ENCODE measurements at regions not wholly inside any gene's neighbourhood (a gene's known extent, or its start where the extent isn't known, plus 50 kb on each side); places are given as distances from the start of the nearest gene placed in this dataset.

DNA sequence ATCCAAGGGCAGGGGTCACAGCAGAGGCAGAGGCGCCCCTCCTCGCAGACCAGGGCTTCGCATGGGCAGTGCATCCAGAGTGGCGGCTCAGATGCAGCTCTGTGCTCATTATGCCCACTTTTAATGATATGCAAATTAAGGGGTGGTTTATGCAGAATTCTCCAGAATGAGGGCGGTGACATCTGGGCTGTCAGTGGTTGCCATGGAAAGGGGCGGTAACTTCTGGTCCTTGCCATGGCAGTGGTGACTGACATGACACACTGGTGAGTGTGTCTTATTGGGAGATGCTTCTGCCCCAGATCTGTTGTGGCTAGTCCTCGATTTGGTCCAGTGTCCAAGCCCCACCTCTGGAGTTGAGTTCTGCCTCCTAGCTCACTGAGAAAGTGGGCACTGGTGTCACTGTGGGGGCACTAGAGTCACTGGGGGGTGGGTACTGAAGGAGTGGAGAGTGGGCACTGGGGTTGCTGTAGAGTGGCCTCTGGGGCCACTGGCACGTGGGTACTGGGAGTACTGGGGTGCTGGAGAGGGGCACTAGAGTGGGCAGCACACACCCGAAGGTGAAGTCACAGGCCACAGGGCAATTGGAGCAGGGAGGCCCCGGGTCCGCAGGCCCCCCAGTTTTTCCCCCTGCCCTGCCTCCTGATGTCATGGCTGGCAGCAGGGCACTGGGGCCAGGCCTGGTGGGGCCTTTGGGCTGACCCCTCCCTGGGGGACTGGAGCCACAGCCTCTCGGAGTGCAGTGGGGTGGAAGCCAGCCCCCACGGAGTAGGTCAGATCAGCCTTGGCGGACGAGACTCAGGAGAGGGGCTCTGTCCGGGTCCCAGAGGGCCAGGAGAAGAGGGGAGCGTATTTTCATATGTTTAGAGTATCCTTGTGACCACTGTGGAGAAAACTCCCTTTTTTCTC, 98.6 kb upstream of the NKX1-1 start:
- H3K27me3 ChIP-seq (ENCODE audit: control insufficient read depth, insufficient read depth, low read length), result peaks cover 25% of the 10 kb centered on the region
- no peak for DNase-seq (ENCODE audit: low read depth, low spot score)
- no peak overlapping the region for H3K27ac ChIP-seq (ENCODE audit: low read depth, low read length)
- TF ChIP-seq, protein P1, sequence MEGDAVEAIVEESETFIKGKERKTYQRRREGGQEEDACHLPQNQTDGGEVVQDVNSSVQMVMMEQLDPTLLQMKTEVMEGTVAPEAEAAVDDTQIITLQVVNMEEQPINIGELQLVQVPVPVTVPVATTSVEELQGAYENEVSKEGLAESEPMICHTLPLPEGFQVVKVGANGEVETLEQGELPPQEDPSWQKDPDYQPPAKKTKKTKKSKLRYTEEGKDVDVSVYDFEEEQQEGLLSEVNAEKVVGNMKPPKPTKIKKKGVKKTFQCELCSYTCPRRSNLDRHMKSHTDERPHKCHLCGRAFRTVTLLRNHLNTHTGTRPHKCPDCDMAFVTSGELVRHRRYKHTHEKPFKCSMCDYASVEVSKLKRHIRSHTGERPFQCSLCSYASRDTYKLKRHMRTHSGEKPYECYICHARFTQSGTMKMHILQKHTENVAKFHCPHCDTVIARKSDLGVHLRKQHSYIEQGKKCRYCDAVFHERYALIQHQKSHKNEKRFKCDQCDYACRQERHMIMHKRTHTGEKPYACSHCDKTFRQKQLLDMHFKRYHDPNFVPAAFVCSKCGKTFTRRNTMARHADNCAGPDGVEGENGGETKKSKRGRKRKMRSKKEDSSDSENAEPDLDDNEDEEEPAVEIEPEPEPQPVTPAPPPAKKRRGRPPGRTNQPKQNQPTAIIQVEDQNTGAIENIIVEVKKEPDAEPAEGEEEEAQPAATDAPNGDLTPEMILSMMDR (IDR thresholded peaks at IDR 0.05; ENCODE audit: low read depth, low read length), result no peak
- CTCF ChIA-PET, result no interaction called here
- no peak overlapping the region for H3K4me3 ChIP-seq (ENCODE audit: low read depth, low read length)
- POLR2A ChIA-PET, result no interaction called here
- H3K9me3 ChIP-seq (ENCODE audit: control insufficient read depth, insufficient read depth, low read length), result peaks cover 5% of the 10 kb centered on the region; the same call in 1 of the 2 replicates

DNA sequence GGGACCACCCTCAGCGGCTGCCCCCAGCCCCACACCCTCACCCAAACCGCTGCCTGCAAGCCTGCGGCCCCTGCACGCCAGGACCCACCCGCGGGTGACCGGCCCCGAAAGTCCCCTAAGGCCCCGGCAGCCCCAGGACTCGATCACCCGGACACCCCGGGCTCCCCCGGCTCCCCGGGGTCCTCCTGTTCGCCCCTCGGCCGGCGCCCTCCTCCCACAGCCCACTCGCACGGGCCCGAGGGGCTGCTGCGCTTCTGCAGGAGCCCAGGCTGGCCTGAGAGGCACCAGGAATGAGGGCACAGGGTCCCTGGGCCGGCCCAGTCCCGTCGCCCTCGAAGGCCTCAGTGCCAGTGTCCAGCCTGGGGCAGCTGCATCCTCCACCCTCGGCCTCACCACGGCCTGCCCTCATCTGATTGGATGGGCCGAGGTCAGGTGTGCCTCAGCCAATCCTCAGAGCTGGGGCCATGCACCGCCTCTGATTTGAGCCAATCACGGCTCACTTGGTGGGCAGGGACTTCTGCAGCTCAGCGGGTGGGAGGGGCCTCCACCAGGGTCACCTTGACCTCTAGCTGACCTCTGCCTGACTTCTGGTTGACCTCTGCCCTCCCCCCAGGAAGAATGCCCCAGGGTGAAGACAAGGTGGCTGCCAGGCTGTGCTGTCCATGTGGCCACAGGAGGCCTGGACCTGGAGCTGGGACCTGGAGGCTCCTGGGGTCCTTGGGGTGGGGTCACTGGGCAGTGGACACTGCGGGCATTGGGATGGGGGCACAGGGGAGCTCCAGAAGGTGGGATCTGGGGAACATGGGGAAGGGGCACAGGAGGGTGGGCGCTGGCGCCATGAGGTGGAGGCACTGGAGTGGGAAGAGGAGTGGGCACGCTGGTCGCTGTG, 97.6 kb upstream of the NKX1-1 start:
- Histone ChIP-seq H3K27ac (ENCODE audit: low read depth, low read length) (no peak overlapping the region), H3K9me3 (ENCODE audit: control insufficient read depth, insufficient read depth, low read length) (peaks cover 5% of the 10 kb centered on the region; the same call in 1 of the 2 replicates), H3K27me3 (ENCODE audit: control insufficient read depth, insufficient read depth, low read length) (peaks cover 17% of the 10 kb centered on the region), H3K4me3 (ENCODE audit: low read depth, low read length) (no peak overlapping the region)
- ChIA-PET CTCF (no interaction called here), POLR2A (no interaction called here)
- TF ChIP-seq, protein P1 (IDR thresholded peaks at IDR 0.05; ENCODE audit: low read depth, low read length), result no peak
- no peak for DNase-seq (ENCODE audit: low read depth, low spot score)

DNA sequence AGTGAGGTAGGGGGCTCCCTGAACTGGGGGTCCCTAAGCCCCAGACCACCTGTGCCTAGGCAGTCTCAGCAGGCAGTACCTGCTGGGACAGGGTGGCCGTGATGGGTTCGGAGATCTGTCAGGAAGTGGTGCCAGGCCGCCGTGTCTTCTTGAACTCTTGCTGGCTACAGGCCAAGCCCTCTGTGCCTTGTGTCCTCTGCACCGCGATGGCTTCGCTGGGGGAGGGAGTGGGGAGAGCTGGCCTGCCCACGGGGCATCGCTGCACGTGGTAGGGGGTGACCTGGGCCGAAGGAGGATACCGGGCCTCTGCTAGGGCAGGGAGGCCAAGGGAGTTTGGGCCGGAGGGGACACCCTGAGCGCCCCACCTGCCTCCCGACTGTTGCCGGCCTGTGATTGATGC, 96.7 kb upstream of the NKX1-1 start:
- DNase-seq (ENCODE audit: low read depth, low spot score), result no peak
- CTCF ChIA-PET, result no interaction called here
- POLR2A ChIA-PET, result no interaction called here

DNA sequence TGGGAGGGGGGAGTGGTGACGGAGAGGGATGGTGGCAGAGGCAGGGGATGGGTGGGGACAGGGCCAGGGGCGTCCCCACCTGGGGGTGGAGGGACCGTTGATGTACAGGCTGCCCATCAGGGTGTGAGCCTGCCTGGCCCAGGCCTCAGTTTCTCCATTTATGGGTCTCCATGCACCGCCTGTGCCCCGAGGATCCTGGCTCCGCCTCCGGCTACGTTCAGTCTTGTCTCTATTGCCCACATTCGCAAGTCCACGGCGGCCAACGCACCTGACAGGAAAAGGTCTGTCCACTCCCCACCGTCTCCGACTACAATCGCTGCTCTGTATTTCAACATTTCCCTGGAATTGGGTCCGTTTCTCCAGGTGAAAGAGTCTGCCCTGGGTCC, 96.3 kb upstream of the NKX1-1 start:
- TF ChIP-seq, protein P1 (IDR thresholded peaks at IDR 0.05; ENCODE audit: low read depth, low read length), result no peak
- Histone ChIP-seq H3K27me3 (ENCODE audit: control insufficient read depth, insufficient read depth, low read length) (peaks cover 9% of the 10 kb centered on the region), H3K27ac (ENCODE audit: low read depth, low read length) (no peak overlapping the region), H3K4me3 (ENCODE audit: low read depth, low read length) (no peak overlapping the region), H3K9me3 (ENCODE audit: control insufficient read depth, insufficient read depth, low read length) (peaks cover 5% of the 10 kb centered on the region; the same call in 1 of the 2 replicates)
- POLR2A ChIA-PET, result no interaction called here
- CTCF ChIA-PET, result no interaction called here
- no peak for DNase-seq (ENCODE audit: low read depth, low spot score)

More for the DNA sequence above, 96.7 kb upstream of the NKX1-1 start:
- TF ChIP-seq, protein P1 (IDR thresholded peaks at IDR 0.05; ENCODE audit: low read depth, low read length), result no peak
- H3K27ac ChIP-seq (ENCODE audit: low read depth, low read length), result no peak overlapping the region
- H3K27me3 ChIP-seq (ENCODE audit: control insufficient read depth, insufficient read depth, low read length), result peaks cover 14% of the 10 kb centered on the region
- H3K4me3 ChIP-seq (ENCODE audit: low read depth, low read length), result no peak overlapping the region
- H3K9me3 ChIP-seq (ENCODE audit: control insufficient read depth, insufficient read depth, low read length), result peaks cover 5% of the 10 kb centered on the region; the same call in 1 of the 2 replicates

Measured in AG04450 (cell line).